ENCODE measurements at regions not wholly inside any gene's neighbourhood (a gene's known extent, or its start where the extent isn't known, plus 50 kb on each side); places are given as distances from the start of the nearest gene placed in this dataset.
"Not testable (repeated sequence)": the region's sequence is repeated elsewhere in the genome, so short reads cannot be mapped to it uniquely, and the experiment has no call there.

DNA sequence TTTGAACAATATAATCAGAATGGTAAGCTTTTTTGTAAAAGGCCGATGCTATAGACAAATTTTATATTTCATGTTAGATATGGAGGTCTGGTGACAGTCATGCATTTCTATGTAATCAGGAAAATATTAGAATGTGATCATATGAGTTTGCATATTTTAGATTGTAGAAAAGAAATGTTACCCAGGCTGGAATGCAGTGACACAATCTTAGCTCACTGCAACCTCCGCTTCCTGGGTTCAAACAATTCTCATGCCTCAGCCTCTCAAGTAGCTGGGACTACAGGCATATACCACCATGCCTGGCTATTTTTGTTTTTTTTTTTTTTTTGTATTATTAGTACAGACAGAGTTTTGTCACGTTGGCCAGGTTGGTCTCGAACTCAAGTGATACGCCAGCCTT is 152.0 kb downstream of the LMLN start:
- TF ChIP-seq, protein P1, sequence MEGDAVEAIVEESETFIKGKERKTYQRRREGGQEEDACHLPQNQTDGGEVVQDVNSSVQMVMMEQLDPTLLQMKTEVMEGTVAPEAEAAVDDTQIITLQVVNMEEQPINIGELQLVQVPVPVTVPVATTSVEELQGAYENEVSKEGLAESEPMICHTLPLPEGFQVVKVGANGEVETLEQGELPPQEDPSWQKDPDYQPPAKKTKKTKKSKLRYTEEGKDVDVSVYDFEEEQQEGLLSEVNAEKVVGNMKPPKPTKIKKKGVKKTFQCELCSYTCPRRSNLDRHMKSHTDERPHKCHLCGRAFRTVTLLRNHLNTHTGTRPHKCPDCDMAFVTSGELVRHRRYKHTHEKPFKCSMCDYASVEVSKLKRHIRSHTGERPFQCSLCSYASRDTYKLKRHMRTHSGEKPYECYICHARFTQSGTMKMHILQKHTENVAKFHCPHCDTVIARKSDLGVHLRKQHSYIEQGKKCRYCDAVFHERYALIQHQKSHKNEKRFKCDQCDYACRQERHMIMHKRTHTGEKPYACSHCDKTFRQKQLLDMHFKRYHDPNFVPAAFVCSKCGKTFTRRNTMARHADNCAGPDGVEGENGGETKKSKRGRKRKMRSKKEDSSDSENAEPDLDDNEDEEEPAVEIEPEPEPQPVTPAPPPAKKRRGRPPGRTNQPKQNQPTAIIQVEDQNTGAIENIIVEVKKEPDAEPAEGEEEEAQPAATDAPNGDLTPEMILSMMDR (IDR thresholded peaks at IDR 0.05; ENCODE audit: unreplicated experiment in 3 of 3), result no peak
- Mint-ChIP-seq H3K27ac (no peak overlapping the region), H3K9me3 (no peaks in the 10 kb centered on the region), H3K36me3 (ENCODE audit: low read depth) (no peaks in the 10 kb centered on the region), H3K4me1 (peaks cover 10% of the 10 kb centered on the region), H3K27me3 (ENCODE audit: low read depth) (peaks cover 89% of the 10 kb centered on the region), H3K4me3 (no peak overlapping the region)

DNA sequence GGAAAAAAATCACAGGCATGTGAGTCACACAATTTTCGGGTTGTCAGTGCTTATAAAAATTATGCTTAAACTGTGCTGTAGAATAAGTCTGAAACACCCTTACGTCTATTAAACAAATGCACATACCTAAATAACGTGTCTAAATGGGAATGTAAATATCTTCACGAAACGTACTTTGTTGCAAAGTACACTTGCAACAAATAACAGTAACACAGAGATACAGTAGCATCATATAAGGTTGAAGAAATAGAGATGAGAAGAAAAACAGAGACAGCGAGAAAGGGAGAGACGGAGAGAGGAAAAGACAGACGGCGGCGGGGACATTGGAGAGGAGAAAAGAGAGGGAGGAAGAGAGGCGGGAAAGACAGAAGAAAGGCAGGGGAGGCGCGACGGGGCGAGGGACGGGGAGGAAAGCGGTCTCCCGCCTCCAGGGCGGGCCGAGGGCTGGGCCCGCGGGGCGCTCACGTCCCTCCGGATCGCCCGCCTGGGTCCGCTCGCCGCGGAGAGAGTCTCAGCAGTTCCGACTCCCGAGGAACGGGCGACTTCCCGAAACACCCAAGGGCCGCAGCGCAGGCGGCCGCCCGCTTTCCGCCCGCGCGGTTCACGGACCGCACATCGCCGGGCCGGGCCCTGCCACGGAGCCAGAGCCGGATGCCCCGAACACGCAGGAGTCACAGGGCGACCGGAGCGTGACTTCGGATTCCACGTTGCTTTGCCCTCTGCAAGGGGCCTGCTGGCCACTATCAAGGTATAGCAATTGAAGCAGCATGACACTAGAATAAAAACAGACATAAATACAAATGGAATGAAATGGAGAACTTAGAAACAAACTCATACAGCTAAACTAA is 153.4 kb downstream of the LMLN start:
- TF ChIP-seq, protein P1 (IDR thresholded peaks at IDR 0.05; ENCODE audit: unreplicated experiment in 3 of 3), result no peak
- H3K27ac Mint-ChIP-seq, result no peak overlapping the region
- peaks cover 90% of the 10 kb centered on the region for H3K27me3 Mint-ChIP-seq (ENCODE audit: low read depth)

DNA sequence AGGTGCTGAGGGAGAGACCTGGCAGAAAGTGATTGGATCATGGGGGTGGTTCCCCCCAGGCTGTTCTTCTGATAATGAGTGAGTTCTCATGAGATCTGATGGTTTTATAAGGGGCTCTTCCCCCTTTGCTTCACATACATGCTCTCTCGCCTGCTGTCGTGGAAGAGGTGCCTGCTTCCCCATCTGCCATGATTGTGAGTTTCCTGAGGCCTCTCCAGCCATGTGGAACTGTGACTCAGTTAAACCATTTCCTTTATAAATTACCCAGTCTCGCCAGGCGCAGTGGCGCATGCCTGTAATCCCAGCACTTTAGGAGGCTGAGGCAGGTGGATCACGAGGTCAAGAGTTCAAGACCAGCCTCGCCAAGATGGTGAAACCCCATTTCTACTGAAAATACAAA is 154.5 kb downstream of the LMLN start:
- not testable (repeated sequence) for H3K36me3 Mint-ChIP-seq (ENCODE audit: low read depth); H3K9me3 Mint-ChIP-seq; H3K27ac Mint-ChIP-seq; H3K4me1 Mint-ChIP-seq
- peaks cover 82% of the 10 kb centered on the region for H3K27me3 Mint-ChIP-seq (ENCODE audit: low read depth)
- H3K4me3 Mint-ChIP-seq, result peak overlapping the region in 1 of 3 experiments; percentile 24

More for the DNA sequence above, 153.4 kb downstream of the LMLN start:
- Mint-ChIP-seq H3K9me3 (no peaks in the 10 kb centered on the region), H3K4me1 (no peaks in the 10 kb centered on the region), H3K36me3 (ENCODE audit: low read depth) (no peaks in the 10 kb centered on the region), H3K4me3 (peak overlapping the region; percentile 35 to 78 (median 68))

DNA sequence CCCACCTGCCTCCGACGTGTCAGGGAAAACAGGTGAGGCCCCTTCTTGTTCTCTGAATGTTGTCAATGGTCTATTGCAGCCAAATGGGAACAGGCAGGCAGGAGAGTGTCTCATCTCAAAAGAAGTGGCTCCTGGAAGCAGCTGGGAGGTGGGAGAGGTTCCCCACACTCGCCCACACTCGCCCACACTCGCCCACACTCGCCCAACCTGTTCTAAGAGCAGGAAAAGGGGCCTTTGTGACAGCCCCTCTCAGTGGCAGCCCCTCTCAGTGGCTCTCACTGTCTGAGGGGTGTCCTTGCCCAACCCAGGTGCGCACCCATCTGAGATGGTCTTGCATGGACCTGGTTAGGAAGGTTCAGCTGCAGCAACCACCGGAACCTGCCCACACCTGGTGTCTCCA is 162.2 kb downstream of the LMLN start:
- peaks cover 27% of the 10 kb centered on the region for H3K27me3 Mint-ChIP-seq (ENCODE audit: low read depth)
- H3K4me1 Mint-ChIP-seq; H3K27ac Mint-ChIP-seq; H3K4me3 Mint-ChIP-seq; H3K9me3 Mint-ChIP-seq; H3K36me3 Mint-ChIP-seq (ENCODE audit: low read depth): not testable (repeated sequence)

DNA sequence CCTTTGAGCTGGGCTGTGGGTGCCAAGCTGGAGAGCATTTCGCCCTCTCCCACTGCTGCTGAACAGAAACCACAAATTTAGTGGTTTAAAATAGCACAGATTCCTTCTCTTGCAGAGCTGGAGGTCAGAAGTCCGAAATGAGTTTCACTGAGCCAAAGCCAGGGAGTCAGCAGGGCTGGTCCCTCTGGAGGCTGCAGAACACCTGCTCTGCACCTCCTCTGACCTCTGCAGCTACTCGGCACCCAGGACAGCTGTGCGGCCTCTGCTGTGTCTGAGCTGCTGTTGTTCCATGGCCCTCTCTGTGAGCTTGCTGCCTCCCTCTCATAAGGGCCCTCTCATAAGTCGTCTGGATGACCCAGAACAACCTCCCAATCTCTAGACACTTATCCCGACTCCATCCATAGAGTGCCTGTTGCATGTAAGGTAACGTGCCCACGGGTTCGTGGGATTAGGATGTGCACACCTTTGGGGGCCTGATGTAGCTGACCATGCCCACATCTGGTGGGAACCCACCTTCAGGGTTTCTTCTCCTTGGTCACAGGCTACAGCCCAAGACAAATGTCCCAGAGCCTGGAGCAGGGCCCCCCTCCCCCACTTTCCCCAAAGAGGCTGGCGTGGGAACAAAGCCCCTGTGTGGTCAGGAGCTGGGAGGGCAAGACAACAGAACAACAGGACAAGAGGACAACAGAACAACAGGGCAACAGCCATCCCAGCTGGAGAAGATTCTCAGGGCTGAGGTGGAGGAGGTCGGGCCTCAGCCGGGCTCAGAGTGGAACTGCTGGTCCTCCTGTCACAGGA is 177.2 kb downstream of the LMLN start:
- not testable (repeated sequence) for H3K27me3 Mint-ChIP-seq (ENCODE audit: low read depth); H3K4me1 Mint-ChIP-seq; H3K36me3 Mint-ChIP-seq (ENCODE audit: low read depth); H3K27ac Mint-ChIP-seq; H3K9me3 Mint-ChIP-seq; H3K4me3 Mint-ChIP-seq

DNA sequence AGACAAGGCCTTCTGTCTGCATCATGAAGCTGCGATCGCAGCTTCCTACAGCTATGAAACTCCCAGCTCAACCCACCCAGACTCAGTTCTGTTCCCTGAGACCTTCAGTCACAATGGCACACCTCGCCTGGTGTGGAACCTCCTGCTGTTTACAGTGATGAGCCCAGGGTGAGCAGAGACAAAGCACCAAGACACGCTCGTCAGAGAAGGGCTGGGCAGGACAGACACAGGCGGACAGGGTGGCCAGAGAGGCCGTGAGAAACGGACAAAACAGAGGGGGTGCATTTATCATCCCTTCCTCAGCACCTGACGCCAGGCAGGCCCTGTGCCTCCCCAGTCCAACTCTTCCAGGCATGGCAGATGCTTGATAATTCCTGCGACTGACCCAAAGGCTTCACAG is 178.2 kb downstream of the LMLN start:
- not testable (repeated sequence) for H3K27ac Mint-ChIP-seq; H3K4me1 Mint-ChIP-seq; H3K9me3 Mint-ChIP-seq; H3K4me3 Mint-ChIP-seq; H3K27me3 Mint-ChIP-seq (ENCODE audit: low read depth); H3K36me3 Mint-ChIP-seq (ENCODE audit: low read depth)

DNA sequence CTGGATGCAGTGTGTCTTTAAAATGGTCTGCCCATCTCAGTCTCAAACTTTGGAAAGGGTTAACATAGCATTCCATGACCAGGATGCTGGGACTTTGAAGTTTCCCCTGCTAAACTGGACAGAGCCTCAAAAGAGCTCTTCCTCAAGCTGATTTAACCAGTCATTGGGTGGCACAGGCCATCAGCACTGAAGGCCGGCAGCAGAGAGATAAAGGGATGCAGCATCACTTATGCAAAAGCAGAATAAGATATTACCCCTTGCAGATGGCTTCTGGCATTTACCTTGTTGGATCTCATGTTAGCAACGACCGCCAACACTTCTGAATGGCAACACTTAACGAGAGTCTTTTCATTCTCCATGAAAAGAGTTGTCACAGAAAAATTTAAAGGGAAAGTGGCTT is 179.0 kb downstream of the LMLN start:
- not testable (repeated sequence) for H3K4me1 Mint-ChIP-seq; H3K36me3 Mint-ChIP-seq (ENCODE audit: low read depth); H3K27me3 Mint-ChIP-seq (ENCODE audit: low read depth)

DNA sequence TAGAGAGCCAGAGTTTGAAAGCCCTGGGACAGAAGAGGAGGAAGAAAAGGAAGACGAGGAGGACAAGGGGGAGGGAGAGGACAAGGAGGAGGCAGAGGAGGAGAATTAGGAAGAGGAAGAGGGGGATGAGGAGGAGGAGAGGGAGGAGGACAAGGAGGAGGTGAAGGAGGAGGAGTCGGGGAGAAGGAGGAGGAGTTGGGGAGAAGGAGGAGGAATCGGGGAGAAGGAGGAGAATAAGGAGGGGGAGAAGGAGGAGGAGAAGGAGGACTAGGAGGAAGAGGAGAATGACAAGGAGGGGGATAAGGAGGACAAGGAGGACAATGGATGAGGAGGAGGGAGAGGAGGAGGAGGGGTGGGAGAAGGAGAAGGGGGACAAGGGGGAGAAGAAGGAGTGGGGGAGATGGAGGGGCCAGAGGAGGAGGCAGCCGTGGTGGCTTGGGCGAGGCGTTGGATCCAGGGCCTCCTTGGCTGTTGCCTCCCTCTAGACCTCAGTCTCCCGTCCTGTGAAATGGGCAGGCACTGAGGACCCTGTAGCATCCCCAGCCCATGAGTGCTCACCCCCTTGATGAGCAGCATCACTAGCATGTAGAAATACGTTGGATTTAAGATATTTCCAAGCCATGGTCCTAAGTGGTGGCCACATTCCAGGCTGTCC is 179.6 kb downstream of the LMLN start:
- not testable (repeated sequence) for H3K9me3 Mint-ChIP-seq; H3K4me3 Mint-ChIP-seq; H3K4me1 Mint-ChIP-seq; H3K27ac Mint-ChIP-seq; H3K36me3 Mint-ChIP-seq (ENCODE audit: low read depth); H3K27me3 Mint-ChIP-seq (ENCODE audit: low read depth)

More for the DNA sequence above, 179.0 kb downstream of the LMLN start:
- H3K4me3 Mint-ChIP-seq, H3K27ac Mint-ChIP-seq, H3K9me3 Mint-ChIP-seq: not testable (repeated sequence)

DNA sequence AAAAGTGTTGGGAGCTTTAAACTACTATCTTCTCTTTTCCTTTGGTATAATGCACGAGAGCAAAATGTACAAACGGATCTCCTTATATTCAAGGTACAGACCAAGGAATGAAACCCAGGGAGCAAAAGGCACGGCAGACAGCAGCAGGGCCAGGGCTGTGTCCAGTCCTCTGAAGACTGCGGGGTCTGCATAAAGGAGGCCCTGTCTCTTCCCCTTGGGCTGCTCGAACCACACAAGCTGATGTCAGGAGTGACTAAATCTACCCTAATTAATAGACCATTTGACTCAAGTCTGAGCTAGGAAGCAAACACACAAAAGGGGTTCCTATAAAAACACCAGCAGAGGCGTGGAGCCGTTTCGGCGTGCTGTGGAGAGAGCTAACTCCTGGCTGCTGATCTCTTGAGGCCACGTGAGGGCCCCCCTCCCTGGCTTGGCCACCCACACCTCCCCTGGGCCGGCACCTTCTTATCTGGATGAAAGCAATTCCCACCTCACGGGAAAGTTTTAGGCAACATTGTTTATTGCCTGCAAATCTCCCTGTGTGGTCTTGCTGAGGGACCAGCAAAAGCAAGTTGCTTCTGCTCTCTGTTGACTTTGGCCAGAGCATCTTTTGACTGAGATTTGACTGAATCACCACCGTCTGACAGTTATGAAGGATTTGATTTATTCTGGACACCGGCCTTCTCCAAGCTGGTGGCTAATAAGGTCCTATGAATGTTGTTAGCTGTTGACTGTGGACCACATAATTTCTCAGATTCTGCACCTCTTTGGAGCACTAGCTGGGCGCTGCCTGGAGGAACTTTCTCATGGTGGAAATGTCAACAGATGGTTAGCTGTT is 183.5 kb downstream of the LMLN start:
- not testable (repeated sequence) for H3K36me3 Mint-ChIP-seq (ENCODE audit: low read depth); H3K4me3 Mint-ChIP-seq; H3K9me3 Mint-ChIP-seq; H3K27me3 Mint-ChIP-seq (ENCODE audit: low read depth)
- H3K27ac Mint-ChIP-seq, result peak overlapping the region in 1 of 3 experiments; percentile 60
- H3K4me1 Mint-ChIP-seq, result peaks cover 11% of the 10 kb centered on the region

DNA sequence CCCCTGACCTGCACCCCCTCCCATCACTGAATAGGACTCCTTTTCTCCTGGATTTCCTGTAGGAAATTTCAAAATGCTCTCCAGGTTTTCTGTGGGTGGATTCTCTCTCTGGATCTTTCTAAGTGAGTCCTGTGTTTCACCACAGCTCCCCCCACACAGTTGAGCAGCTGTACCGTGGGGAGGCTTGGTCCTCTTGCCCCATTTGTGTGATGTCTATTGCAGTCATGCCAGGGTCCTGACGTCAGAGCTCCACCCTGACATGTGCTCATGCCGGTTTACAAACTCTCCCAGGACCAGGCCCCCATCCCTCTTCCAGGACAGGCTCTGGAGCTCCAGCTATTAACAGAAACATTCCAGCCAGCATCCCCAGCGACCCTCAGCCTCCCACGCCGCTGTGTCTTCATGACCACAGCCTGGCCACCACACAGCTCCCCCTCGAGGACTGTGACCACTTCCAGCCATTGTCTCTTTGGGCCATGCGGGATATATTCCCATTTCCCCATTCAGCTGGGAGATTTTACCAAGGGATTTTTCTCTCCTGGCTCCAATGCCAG is 185.3 kb downstream of the LMLN start:
- peaks cover 11% of the 10 kb centered on the region for H3K4me1 Mint-ChIP-seq
- H3K27ac Mint-ChIP-seq, result peak overlapping the region; percentile 5 to 79 (median 58)
- H3K9me3 Mint-ChIP-seq; H3K36me3 Mint-ChIP-seq (ENCODE audit: low read depth); H3K27me3 Mint-ChIP-seq (ENCODE audit: low read depth): not testable (repeated sequence)
- H3K4me3 Mint-ChIP-seq, result peak overlapping the region in 1 of 3 experiments; percentile 21

DNA sequence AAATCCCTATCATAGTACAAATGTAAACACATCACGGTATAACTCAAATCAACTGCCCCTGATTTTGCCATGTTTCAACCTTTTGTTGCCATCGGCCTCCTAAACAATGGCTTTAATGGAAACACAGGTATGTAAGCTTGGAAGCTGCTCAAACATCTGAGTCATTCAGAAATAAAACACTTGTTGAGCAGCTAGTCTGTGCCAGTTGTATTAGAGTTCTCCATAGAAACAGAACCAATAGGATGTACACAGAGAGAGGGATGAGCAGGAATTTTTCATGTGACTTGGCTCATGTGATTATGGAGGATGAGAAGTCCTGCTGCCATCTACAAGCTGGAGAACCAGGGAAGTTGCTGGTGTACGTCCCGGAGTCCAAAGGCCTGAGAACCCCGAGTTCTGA is 186.1 kb downstream of the LMLN start:
- H3K9me3 Mint-ChIP-seq; H3K27me3 Mint-ChIP-seq (ENCODE audit: low read depth); H3K27ac Mint-ChIP-seq; H3K4me3 Mint-ChIP-seq; H3K36me3 Mint-ChIP-seq (ENCODE audit: low read depth): not testable (repeated sequence)
- H3K4me1 Mint-ChIP-seq, result peaks cover 11% of the 10 kb centered on the region
